ENCODE measurements at regions not wholly inside any gene's neighbourhood (a gene's known extent, or its start where the extent isn't known, plus 50 kb on each side); places are given as distances from the start of the nearest gene placed in this dataset.

- ChIA-PET POLR2A (ENCODE audit: unreplicated experiment) (interaction anchor here (0.7 to 0.9 kb wide), 3 partner anchors 27 to 677 kb away, joined by 3 to 10 read pairs (median 4); no protein-coding TSS in a partner anchor), CTCF (interaction anchor here (0.9 to 2.7 kb wide), 3 partner anchors 21 to 48 kb away, joined by 3 to 9 read pairs (median 6); no protein-coding TSS in a partner anchor)
- Histone ChIP-seq H4K20me1 (ENCODE audit: insufficient read depth) (no peaks in the 10 kb centered on the region), H3K27me3 (ENCODE audit: insufficient read depth, low read depth) (no peaks in the 10 kb centered on the region), H3K27ac (peak overlapping the region; percentile 39), H3K4me1 (replicated peaks; ENCODE audit: insufficient read depth) (peaks cover 38% of the 10 kb centered on the region), H3K9me3 (ENCODE audit: insufficient read depth, low read depth) (no peaks in the 10 kb centered on the region), H3K4me2 (peak overlapping the region; percentile 45), H2AFZ (no peak overlapping the region), H3F3A (ENCODE audit: insufficient read depth, low read depth) (peaks cover 6% of the 10 kb centered on the region; the same call in 1 of the 2 replicates), H3K4me3 (no peak overlapping the region), H3K79me2 (ENCODE audit: low read depth) (no peaks in the 10 kb centered on the region), H3K36me3 (ENCODE audit: low read depth) (no peaks in the 10 kb centered on the region), H3K9me2 (ENCODE audit: insufficient read depth) (no peaks in the 10 kb centered on the region)
- no TSS peak for BruUV-seq (replicated peaks)
- TF ChIP-seq EZH2 (IDR thresholded peaks at IDR 0.05; ENCODE audit: low read depth) (no peak), CTCF (conservative IDR thresholded peaks at IDR 0.05) (no peak)
- intact Hi-C loops (cut with micrococcal nuclease; ENCODE audit: unreplicated experiment) = loop anchor here (2.0 kb wide), 1 partner anchor 27 kb away; no protein-coding TSS in a partner anchor
- DNase-seq = peak; percentile 66 to 82
These were observed 165.8 kb upstream of the PRSS1 start for GRCh38 chr7:142583446-142583845.

GRCh38 chr7:142582351-142582750 lies 166.9 kb upstream of the PRSS1 start:
- ChIA-PET CTCF (interaction anchor here (0.7 kb wide), 1 partner anchor 103 kb away, joined by 7 read pairs; no protein-coding TSS in a partner anchor), POLR2A (ENCODE audit: unreplicated experiment) (no interaction called here)
- Histone ChIP-seq H3K36me3 (ENCODE audit: low read depth) (no peaks in the 10 kb centered on the region), H2AFZ (no peak overlapping the region), H3F3A (ENCODE audit: insufficient read depth, low read depth) (peaks cover 6% of the 10 kb centered on the region; the same call in 1 of the 2 replicates), H3K9me3 (ENCODE audit: insufficient read depth, low read depth) (no peaks in the 10 kb centered on the region), H3K27ac (no peak overlapping the region), H3K4me1 (replicated peaks; ENCODE audit: insufficient read depth) (peaks cover 35% of the 10 kb centered on the region), H4K20me1 (ENCODE audit: insufficient read depth) (no peaks in the 10 kb centered on the region), H3K4me3 (no peak overlapping the region), H3K79me2 (ENCODE audit: low read depth) (no peaks in the 10 kb centered on the region), H3K9me2 (ENCODE audit: insufficient read depth) (no peaks in the 10 kb centered on the region), H3K27me3 (ENCODE audit: insufficient read depth, low read depth) (no peaks in the 10 kb centered on the region), H3K4me2 (no peak overlapping the region)
- BruUV-seq (replicated peaks) = no TSS peak
- intact Hi-C loops (cut with micrococcal nuclease; ENCODE audit: unreplicated experiment) = loop anchor here (2.0 kb wide), 1 partner anchor 26 kb away; no protein-coding TSS in a partner anchor
- TF ChIP-seq CTCF (conservative IDR thresholded peaks at IDR 0.05) (no peak), EZH2 (IDR thresholded peaks at IDR 0.05; ENCODE audit: low read depth) (no peak)
- no peak for DNase-seq

- H3K4me3 ChIP-seq = no peak overlapping the region
- POLR2A ChIA-PET (ENCODE audit: unreplicated experiment) = interaction anchor here (0.6 to 0.7 kb wide), 3 partner anchors 24 to 806 kb away, joined by 4 read pairs; no protein-coding TSS in a partner anchor
- H3K4me2 ChIP-seq = no peak overlapping the region
- H3K79me2 ChIP-seq (ENCODE audit: low read depth) = no peaks in the 10 kb centered on the region
- H3K4me1 ChIP-seq (replicated peaks; ENCODE audit: insufficient read depth) = peaks cover 35% of the 10 kb centered on the region
- peaks cover 6% of the 10 kb centered on the region; the same call in 1 of the 2 replicates for H3F3A ChIP-seq (ENCODE audit: insufficient read depth, low read depth)
- TF ChIP-seq CTCF (conservative IDR thresholded peaks at IDR 0.05) (no peak), EZH2 (IDR thresholded peaks at IDR 0.05; ENCODE audit: low read depth) (no peak)
- intact Hi-C loops (cut with micrococcal nuclease; ENCODE audit: unreplicated experiment) = no loop called here
- no peaks in the 10 kb centered on the region for H3K9me2 ChIP-seq (ENCODE audit: insufficient read depth)
- no peak overlapping the region for H3K27ac ChIP-seq
- H2AFZ ChIP-seq = no peak overlapping the region
- DNase-seq = peak; percentile 44 to 64
- no peaks in the 10 kb centered on the region for H4K20me1 ChIP-seq (ENCODE audit: insufficient read depth)
- no peaks in the 10 kb centered on the region for H3K27me3 ChIP-seq (ENCODE audit: insufficient read depth, low read depth)
- no TSS peak for BruUV-seq (replicated peaks)
- H3K9me3 ChIP-seq (ENCODE audit: insufficient read depth, low read depth) = no peaks in the 10 kb centered on the region
- no peaks in the 10 kb centered on the region for H3K36me3 ChIP-seq (ENCODE audit: low read depth)
- CTCF ChIA-PET = no interaction called here
These were observed 167.9 kb upstream of the PRSS1 start for GRCh38 chr7:142581341-142581740.

All from PC-9 (cell line).